ENCODE measurements at regions not wholly inside any gene's neighbourhood (a gene's known extent, or its start where the extent isn't known, plus 50 kb on each side); places are given as distances from the start of the nearest gene placed in this dataset.

GRCh38 chr2:39851651-39852110 lies 72.6 kb upstream of the THUMPD2 start:
- Histone ChIP-seq H4K20me1 (replicated peaks in 1 of 2; ENCODE audit: control insufficient read depth in 1 of 2, insufficient read depth in 2 of 2, low read length in 2 of 2) (no peaks in the 10 kb centered on the region), H3K4ac (replicated peaks; ENCODE audit: insufficient read length, low read depth, low read length) (no peak overlapping the region), H2AFZ (ENCODE audit: low read length) (no peak overlapping the region), H3K27me3 (replicated peaks in 1 of 4; ENCODE audit: control insufficient read depth in 3 of 4, extremely low read depth in 1 of 4, insufficient read depth in 3 of 4, low read length in 3 of 4) (no peaks in the 10 kb centered on the region), H3K79me2 (ENCODE audit: control insufficient read depth in 1 of 2, insufficient read depth in 2 of 2, low read length in 2 of 2) (no peaks in the 10 kb centered on the region), H3K56ac (replicated peaks; ENCODE audit: insufficient read length, low read depth, low read length) (no peak overlapping the region), H4K8ac (ENCODE audit: extremely low read depth, insufficient read depth, low read length) (no peak overlapping the region), H3K4me2 (ENCODE audit: insufficient read depth in 1 of 2, low read depth in 2 of 2, low read length in 2 of 2) (no peak overlapping the region), H2BK5ac (ENCODE audit: low read depth, low read length) (no peak overlapping the region), H3K36me3 (ENCODE audit: control insufficient read depth in 2 of 4, insufficient read depth in 4 of 4, low read length in 3 of 4) (no peaks in the 10 kb centered on the region), H4K91ac (replicated peaks; ENCODE audit: insufficient read length, low read length) (no peak overlapping the region), H3K4me1 (replicated peaks in 1 of 4; ENCODE audit: control insufficient read depth in 3 of 4, insufficient read depth in 4 of 4, low read length in 3 of 4) (peaks cover 0 to 11% (median 2%) of the 10 kb centered on the region in 4 experiments; a peak in 2 of 7 replicates), H3K9ac (replicated peaks in 1 of 4; ENCODE audit: extremely low read depth in 1 of 4, low read depth in 3 of 4, low read length in 3 of 4) (no peak overlapping the region), H2BK12ac (ENCODE audit: low read depth, low read length) (no peak overlapping the region), H3K23me2 (ENCODE audit: low read depth, low read length) (no peaks in the 10 kb centered on the region), H3K79me1 (ENCODE audit: low read depth, low read length) (no peaks in the 10 kb centered on the region), H4K5ac (ENCODE audit: insufficient read length, low read depth, low read length) (no peak overlapping the region), H3K18ac (ENCODE audit: extremely low read depth, low read length) (no peak overlapping the region), H2BK120ac (replicated peaks; ENCODE audit: low read depth, low read length) (no peak overlapping the region), H3K23ac (ENCODE audit: insufficient read length) (no peak overlapping the region), H2BK20ac (ENCODE audit: low read length) (no peak overlapping the region), H3K14ac (ENCODE audit: insufficient read length) (no peak overlapping the region), H3K4me3 (ENCODE audit: extremely low read depth in 1 of 4, insufficient read depth in 2 of 4, low read depth in 3 of 4, low read length in 4 of 4) (no peak overlapping the region), H2AK5ac (ENCODE audit: low read depth, low read length) (no peak overlapping the region), H3K9me3 (ENCODE audit: insufficient read depth in 2 of 2, low read depth in 1 of 2, low read length in 1 of 2) (no peaks in the 10 kb centered on the region), H3K27ac (ENCODE audit: low read depth, low read length) (no peak overlapping the region), H2BK15ac (ENCODE audit: low read length) (no peak overlapping the region)
- FAIRE-seq (no peak), DNase-seq (ENCODE audit: low read depth in 1 of 2, low spot score in 2 of 2) (no peak)
- ChIA-PET POLR2A (ENCODE audit: partially characterized antibody) (no interaction called here), CTCF (ENCODE audit: partially characterized antibody) (interaction anchor here (0.6 to 3.5 kb wide), 5 partner anchors 13 to 70 kb away, joined by 3 to 16 read pairs (median 3); no protein-coding TSS in a partner anchor)
- WGBS, 2 experiments (ENCODE audit: extremely low coverage in 1 of 2, insufficient coverage in 1 of 2, insufficient read length in 1 of 2, insufficient replicate concordance in 2 of 2, low coverage in 1 of 2, low lambda C conversion rate in 2 of 2, missing lambda C conversion rate in 1 of 2) = 32% methylated on average over 3 of the region's 3 CpGs; no CpG with 5 or more reads in 1 of the 2 experiments
- TF ChIP-seq CTCF (IDR thresholded peaks at IDR 0.05; ENCODE audit: control extremely low read depth in 1 of 3, insufficient read depth in 1 of 3, low read depth in 1 of 3, low read length in 3 of 3) (peak in 2 of 3 experiments; percentile 18 to 19; a peak in 2 of 4 replicates), KDM1A (IDR thresholded peaks at IDR 0.05; ENCODE audit: borderline replicate concordance, low read length) (no peak), EZH2 (IDR thresholded peaks at IDR 0.05; ENCODE audit: low read depth, low read length, severe bottlenecking) (no peak), HDAC2 (IDR thresholded peaks at IDR 0.05; ENCODE audit: borderline replicate concordance in 1 of 2, low read depth in 2 of 2, low read length in 2 of 2) (0 out of 4 replicates have a peak, but pooled peaks of 1 of the 2 experiments have one; percentile 26), MAFK (IDR thresholded peaks at IDR 0.05; ENCODE audit: low read depth, low read length) (no peak), USF2 (IDR thresholded peaks at IDR 0.05; ENCODE audit: low read length) (no peak), NRF1 (IDR thresholded peaks at IDR 0.05; ENCODE audit: low read depth, low read length) (no peak), TCF12 (IDR thresholded peaks at IDR 0.05; ENCODE audit: low read depth, low read length) (no peak), POU5F1 (IDR thresholded peaks at IDR 0.05; ENCODE audit: low read depth, low read length) (no peak), EGR1 (IDR thresholded peaks at IDR 0.05; ENCODE audit: borderline replicate concordance, low read depth, low read length) (no peak)

Measured in H1 (cell line).